Pancreas (tissue), 10 donors: ENCODE measurements at regions not wholly inside any gene's neighbourhood (a gene's known extent, or its start where the extent isn't known, plus 50 kb on each side); places are given as distances from the start of the nearest gene placed in this dataset.
"Not testable (repeated sequence)": the region's sequence is repeated elsewhere in the genome, so short reads cannot be mapped to it uniquely, and the experiment has no call there.

Source experiments
- ATAC-seq, 4 donors: fragments of 200-7000 bp; cut with Tn5 transposase; one replicate each; pipeline versions ENCODE4 v1.8.0 to v1.9.1; 2020; ENCODE audit warnings: mild to moderate bottlenecking in 4 of 4, moderate library complexity in 4 of 4
- DNase-seq, 6 donors: peaks; one replicate each; pipeline ENCODE4 v3.0.0-alpha.2; 2020
- FAIRE-seq: peaks from 2 replicates; lab custom pipeline; 2012; peaks lifted over from hg19 to GRCh38; lab: Jason Lieb, UNC
- H3K27ac ChIP-seq, 4 donors: fragments of 200-600 bp; sonication (generic); 1 replicate in 3 of 4; 2 replicates in 1 of 4; pipeline versions ENCODE4 v1.5.0 to v1.8.0; 2020
- H3K27me3 ChIP-seq, 4 donors: fragments of 200-600 bp; one replicate each; pipeline ENCODE4 v1.8.0; 2021
- H3K36me3 ChIP-seq, 3 donors: fragments of 200-600 bp; sonication (generic) in 1 of 3; one replicate each; pipeline versions ENCODE4 v1.5.0 to v1.8.0; 2020 to 2021
- H3K4me1 ChIP-seq, 3 donors: fragments of 200-600 bp; one replicate each; pipeline ENCODE4 v1.8.0; 2021
- H3K4me3 ChIP-seq, 4 donors: fragments of 200-600 bp; sonication (generic) in 2 of 4; one replicate each; pipeline versions ENCODE4 v1.5.0 to v1.8.0; 2020 to 2021
- H3K9me3 ChIP-seq, 4 donors: fragments of 200-600 bp; one replicate each; pipeline ENCODE4 v1.8.0; 2021
- WGBS, 2 donors: extraction: QIAGEN DNeasy Blood & Tissue Kit; methylation state at CpG; one replicate each; pipeline ENCODE4 v1.1.7; 2013; 5-methylcytosine and 5-hydroxymethylcytosine counted together
- intact Hi-C, 3 donors: fragments of 100-400 bp; cut with DNase I; formaldehyde crosslinking; loops; one replicate each; pipeline versions ENCODE4 v1.11.1 to v1.14.2; 2022
- TF ChIP-seq, protein P1 (sequence below), 4 donors: fragments of 200-600 bp; sonication (generic) in 3 of 4; IDR thresholded peaks; one replicate each; pipeline versions ENCODE4 v1.5.0 to v1.8.0; 2021; ENCODE audit warnings: antibody characterized with exemption in 4 of 4
- donor health status: healthy with polysubstance abuse.
- donor health status: DM: no; HTN: no; CAD: no; lungs with moderate emphysema.
- donor health status: DM: no; HTN: no; CAD: no.
- donor health status: control.
- donor health status: control.
- donor health status: Bipolar disorder and iron deficiency.
- donor health status: DM: yes; HTN: yes; CAD: no.
- donor health status: DM: no; HTN: no; CAD: no.
- donor health status: DM: no; HTN: no; CAD: no.
- donor health status: DM: yes; HTN: yes; CAD: no.

DNA sequence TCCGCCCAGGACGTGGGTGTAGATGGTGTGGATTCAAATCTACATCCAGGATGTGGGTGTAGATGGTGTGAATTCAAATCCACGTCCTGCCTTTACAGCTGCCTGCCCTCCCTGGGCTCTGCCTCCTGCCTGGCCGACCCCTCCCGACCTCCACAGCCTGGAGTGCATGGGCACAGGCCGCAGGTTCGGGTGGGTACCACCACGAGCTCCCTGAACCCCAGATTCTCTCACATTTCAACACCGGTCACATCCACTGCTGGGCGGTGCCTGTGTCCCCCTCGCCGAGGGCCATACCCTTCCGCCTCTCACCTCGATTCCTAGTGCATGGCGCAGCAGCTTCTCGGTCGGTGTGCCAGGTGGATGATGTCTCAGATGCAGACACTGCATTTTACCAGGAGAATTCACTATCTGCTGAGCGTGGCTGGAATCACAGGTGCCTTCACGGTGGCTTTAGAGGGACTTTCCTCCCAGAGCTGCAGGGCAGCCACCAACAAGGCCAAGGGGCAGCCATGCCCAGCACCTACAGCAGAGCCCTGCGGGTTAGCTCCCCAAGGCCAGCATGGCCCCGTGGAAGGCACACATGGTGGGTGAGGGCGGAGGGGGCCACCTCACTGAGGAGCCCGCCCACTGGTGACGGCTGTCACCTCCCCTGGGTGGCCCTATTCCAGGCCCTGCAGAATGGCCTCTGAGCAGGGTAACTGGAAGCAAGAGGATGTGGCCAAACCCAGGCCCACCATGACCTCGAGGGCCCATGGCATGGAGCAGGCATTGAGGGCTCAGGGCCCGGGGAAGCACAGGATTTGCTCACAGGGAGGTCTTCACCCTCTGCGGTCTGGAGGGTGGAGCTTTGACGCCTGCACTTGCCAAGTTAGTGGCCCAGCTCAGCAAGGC is 638.5 kb downstream of the TBC1D22A start:
- Histone ChIP-seq H3K4me1 (no peaks in the 10 kb centered on the region), H3K4me3 (no peak overlapping the region), H3K9me3 (no peaks in the 10 kb centered on the region), H3K27ac (no peak overlapping the region), H3K36me3 (no peaks in the 10 kb centered on the region), H3K27me3 (no peaks in the 10 kb centered on the region)
- TF ChIP-seq, protein P1, sequence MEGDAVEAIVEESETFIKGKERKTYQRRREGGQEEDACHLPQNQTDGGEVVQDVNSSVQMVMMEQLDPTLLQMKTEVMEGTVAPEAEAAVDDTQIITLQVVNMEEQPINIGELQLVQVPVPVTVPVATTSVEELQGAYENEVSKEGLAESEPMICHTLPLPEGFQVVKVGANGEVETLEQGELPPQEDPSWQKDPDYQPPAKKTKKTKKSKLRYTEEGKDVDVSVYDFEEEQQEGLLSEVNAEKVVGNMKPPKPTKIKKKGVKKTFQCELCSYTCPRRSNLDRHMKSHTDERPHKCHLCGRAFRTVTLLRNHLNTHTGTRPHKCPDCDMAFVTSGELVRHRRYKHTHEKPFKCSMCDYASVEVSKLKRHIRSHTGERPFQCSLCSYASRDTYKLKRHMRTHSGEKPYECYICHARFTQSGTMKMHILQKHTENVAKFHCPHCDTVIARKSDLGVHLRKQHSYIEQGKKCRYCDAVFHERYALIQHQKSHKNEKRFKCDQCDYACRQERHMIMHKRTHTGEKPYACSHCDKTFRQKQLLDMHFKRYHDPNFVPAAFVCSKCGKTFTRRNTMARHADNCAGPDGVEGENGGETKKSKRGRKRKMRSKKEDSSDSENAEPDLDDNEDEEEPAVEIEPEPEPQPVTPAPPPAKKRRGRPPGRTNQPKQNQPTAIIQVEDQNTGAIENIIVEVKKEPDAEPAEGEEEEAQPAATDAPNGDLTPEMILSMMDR (IDR thresholded peaks at IDR 0.05) = no peak
- WGBS, 2 donors = 67 to 74% methylated on average over 28 of the region's 28 CpGs
- ATAC-seq = no peak
- no peak for DNase-seq
- no peak for FAIRE-seq
- intact Hi-C loops = no loop called here

DNA sequence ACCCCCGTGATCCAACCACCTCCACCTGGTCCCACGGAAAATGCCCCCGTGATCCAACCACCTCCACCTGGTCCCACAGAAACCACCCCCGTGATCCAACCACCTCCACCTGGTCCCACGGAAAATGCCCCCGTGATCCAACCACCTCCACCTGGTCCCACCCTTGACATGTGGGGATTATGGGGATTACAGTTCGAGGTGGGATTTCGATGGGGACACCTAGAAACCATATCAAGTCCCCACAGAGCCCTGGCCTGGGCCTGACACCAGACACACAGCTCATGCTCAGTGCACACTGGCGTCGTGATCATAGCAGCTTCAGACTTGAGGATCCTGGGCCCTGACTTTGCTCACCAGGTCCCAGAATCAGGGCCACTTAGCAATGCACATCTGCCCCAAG is 637.7 kb downstream of the TBC1D22A start:
- ATAC-seq, H3K4me1 ChIP-seq, H3K4me3 ChIP-seq, H3K27ac ChIP-seq, H3K36me3 ChIP-seq, DNase-seq, intact Hi-C loops, H3K27me3 ChIP-seq, H3K9me3 ChIP-seq, FAIRE-seq: not testable (repeated sequence)
- 63 to 76% methylated on average over 6 to 9 of the region's 10 CpGs for WGBS, 2 donors

DNA sequence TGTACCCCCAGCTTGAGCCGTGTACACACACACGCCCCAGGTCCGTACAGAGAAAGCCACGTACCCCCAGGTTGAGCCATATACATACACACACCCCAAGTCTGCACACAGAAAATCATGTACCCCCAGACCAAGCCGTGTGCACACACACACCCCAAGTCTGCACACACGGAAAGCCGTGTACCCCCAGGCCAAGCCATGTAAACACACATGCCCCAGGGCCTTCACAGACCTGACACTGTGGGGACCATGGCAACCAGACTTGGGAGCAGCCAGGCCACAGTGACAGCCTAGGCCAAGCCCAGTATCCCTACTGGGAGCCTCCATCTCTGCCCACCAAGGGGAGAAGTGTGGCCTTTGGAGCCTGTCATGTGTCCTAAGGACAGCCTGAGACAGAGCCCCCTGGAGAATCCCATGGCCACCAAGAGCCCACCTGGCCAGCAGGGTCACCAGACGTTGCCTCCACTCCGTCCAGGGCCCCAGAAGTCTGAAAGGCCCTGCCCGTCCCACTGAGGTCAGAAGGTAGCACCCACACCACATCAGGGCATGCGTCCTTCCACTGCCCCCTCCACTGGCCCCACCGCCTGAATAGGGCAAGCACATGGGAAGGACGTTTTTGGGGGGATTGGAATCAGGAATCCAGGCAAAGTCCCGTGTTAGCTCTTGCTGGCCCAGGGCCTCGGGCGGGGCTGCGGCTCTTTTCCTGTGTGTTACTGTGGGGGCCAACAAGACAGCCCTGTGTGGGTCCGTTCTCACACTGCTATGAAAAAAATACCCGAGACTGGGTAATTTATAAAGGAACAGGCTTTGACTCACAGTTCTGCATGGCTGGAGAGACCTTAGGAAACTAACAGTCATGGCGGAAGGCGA is 636.7 kb downstream of the TBC1D22A start:
- TF ChIP-seq, protein P1 (IDR thresholded peaks at IDR 0.05) = no peak
- Histone ChIP-seq H3K4me3 (no peak overlapping the region), H3K4me1 (no peaks in the 10 kb centered on the region), H3K27me3 (no peaks in the 10 kb centered on the region), H3K27ac (no peak overlapping the region), H3K36me3 (no peaks in the 10 kb centered on the region), H3K9me3 (no peaks in the 10 kb centered on the region)
- DNase-seq (peak in 1 of 6 donors; percentile 29), FAIRE-seq (no peak), ATAC-seq (no peak)
- intact Hi-C loops = no loop called here
- WGBS, 2 donors = 69 to 77% methylated on average over 20 to 21 of the region's 21 CpGs

DNA sequence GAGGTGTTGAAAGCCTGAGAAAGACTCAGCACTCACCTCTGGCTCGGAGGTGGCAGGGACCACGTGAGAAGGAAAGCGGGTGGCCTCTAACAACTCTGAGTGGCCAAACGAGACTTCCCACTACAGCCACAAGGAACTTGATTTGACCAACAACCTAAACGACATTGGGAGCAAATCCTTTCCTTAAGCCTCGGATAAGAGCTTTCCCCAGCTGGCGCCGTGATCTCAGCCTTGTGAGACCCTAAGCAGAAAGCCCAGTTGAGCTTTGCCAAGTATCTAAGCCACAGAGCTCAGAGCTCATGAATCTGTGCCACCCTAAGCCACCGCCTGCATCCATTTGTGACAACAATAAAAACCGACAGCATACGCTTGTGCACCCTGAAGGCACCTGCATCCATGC is 636.0 kb downstream of the TBC1D22A start:
- Histone ChIP-seq H3K27ac (no peak overlapping the region), H3K4me1 (no peaks in the 10 kb centered on the region), H3K9me3 (no peaks in the 10 kb centered on the region), H3K4me3 (no peak overlapping the region), H3K36me3 (no peaks in the 10 kb centered on the region), H3K27me3 (no peaks in the 10 kb centered on the region)
- TF ChIP-seq, protein P1 (IDR thresholded peaks at IDR 0.05) = no peak
- no peak for DNase-seq
- intact Hi-C loops = no loop called here
- ATAC-seq = no peak
- FAIRE-seq = no peak
- 64 to 75% methylated on average over 11 of the region's 11 CpGs for WGBS, 2 donors

DNA sequence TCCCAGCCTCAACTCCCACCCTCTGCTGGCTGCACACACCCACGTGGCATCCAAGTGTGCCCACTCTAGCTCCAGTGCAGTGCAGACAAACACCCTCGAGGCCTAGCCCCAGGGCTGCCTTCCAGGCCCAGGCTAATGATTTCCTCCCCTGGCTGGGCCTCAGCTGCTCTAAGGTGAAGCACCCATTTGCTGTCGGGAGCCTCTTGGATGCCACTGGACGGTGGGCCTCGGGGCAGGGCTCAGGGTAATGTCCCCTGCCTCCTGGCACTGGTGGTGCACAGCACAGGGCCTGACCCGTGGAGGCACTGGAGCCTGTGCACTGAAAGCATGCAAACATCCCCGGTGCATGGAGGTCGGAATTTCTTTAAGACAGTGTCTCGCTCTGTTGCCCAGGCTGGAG is 635.2 kb downstream of the TBC1D22A start:
- Histone ChIP-seq H3K9me3 (no peaks in the 10 kb centered on the region), H3K27me3 (no peaks in the 10 kb centered on the region), H3K4me3 (no peak overlapping the region), H3K4me1 (no peaks in the 10 kb centered on the region), H3K27ac (no peak overlapping the region), H3K36me3 (no peaks in the 10 kb centered on the region)
- intact Hi-C loops = no loop called here
- ATAC-seq (no peak), FAIRE-seq (no peak), DNase-seq (no peak)
- TF ChIP-seq, protein P1 (IDR thresholded peaks at IDR 0.05) = no peak
- WGBS, 2 donors = 61 to 70% methylated on average over 9 of the region's 9 CpGs
